Large intestine (tissue), 3 donors: ENCODE measurements at regions not wholly inside any gene's neighbourhood (a gene's known extent, or its start where the extent isn't known, plus 50 kb on each side); places are given as distances from the start of the nearest gene placed in this dataset.

Source experiments
- DNase-seq, 2 donors: peaks; one replicate each; pipeline versions ENCODE4 v3.0.0 to v3.0.0-alpha.2; 2013
- H3K27ac ChIP-seq: one replicate; pipeline ENCODE4 v1.5.1; 2013; ENCODE audit warnings: low read length
- H3K27me3 ChIP-seq: 2 replicates; pipeline ENCODE4 v1.6.1; 2013; ENCODE audit warnings: low read length; ENCODE audit not compliant: control insufficient read depth, insufficient read depth
- H3K36me3 ChIP-seq: 2 replicates; pipeline ENCODE4 v1.6.1; 2013; ENCODE audit warnings: low read length; ENCODE audit not compliant: control insufficient read depth, insufficient read depth
- H3K4me1 ChIP-seq: one replicate; pipeline ENCODE4 v1.6.1; 2013; ENCODE audit warnings: low read length; ENCODE audit not compliant: control insufficient read depth, insufficient read depth
- H3K4me3 ChIP-seq: one replicate; pipeline ENCODE4 v1.5.1; 2013; ENCODE audit warnings: low read length
- H3K9me3 ChIP-seq: one replicate; pipeline ENCODE4 v1.6.1; 2013; ENCODE audit warnings: mild to moderate bottlenecking, low read depth, low read length, moderate library complexity; ENCODE audit not compliant: control insufficient read depth
- WGBS: methylation state at CpG from one replicate; pipeline ENCODE4 v1.1.5; 2013; ENCODE audit warnings: low lambda C conversion rate; ENCODE audit not compliant: insufficient coverage; 5-methylcytosine and 5-hydroxymethylcytosine counted together

DNA sequence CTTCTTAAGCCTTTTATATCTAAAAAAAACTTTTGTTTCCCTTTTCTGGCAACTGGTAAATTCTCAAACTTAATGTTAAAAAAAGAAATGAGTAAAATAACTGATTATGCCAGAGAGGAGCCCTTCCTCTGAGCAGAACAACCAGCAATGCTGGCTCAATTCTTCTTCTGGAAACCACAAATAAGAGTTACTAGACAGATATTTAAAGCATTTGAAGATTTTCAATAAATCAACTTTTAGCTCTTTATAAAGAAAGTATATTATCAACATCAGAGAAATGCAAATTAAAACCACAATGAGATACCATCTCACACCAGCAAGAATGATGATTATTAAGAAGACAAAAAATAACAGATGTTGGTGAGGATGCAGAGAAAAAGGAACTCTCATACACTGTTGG lies 61.1 kb upstream of the TCF21 start:
- no peak overlapping the region for H3K27ac ChIP-seq
- DNase-seq = no peak
- no peaks in the 10 kb centered on the region for H3K4me1 ChIP-seq
- no peaks in the 10 kb centered on the region for H3K9me3 ChIP-seq
- no peaks in the 10 kb centered on the region for H3K27me3 ChIP-seq
- H3K36me3 ChIP-seq = no peaks in the 10 kb centered on the region
- no peak overlapping the region for H3K4me3 ChIP-seq

DNA sequence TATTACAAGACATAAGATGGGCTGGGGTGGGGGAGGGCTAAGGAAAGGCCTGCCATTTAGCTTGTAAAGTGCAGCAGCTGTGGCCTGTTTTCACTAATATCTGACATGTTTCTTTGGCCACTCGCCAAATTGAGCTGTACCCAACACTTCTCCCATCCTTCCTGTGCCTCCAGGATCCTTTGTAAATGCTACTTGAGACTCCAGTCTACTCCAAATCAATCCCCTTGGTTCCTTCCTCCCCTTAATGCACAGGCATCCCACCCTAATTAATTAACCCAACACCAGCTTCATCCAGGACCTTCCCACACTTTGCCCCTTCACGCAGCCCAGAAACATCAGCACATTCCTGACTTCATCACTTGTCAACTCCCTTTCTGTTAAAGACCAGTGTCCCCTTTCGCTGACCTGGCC lies 55.0 kb upstream of the TCF21 start:
- peaks cover under 1% of the 10 kb centered on the region for H3K27me3 ChIP-seq
- no peaks in the 10 kb centered on the region for H3K36me3 ChIP-seq
- no peak overlapping the region for H3K27ac ChIP-seq
- no peaks in the 10 kb centered on the region for H3K4me1 ChIP-seq
- 82% methylated on average over 3 of the region's 3 CpGs for WGBS
- peaks cover 3% of the 10 kb centered on the region for H3K9me3 ChIP-seq
- no peak overlapping the region for H3K4me3 ChIP-seq
- no peak for DNase-seq

DNA sequence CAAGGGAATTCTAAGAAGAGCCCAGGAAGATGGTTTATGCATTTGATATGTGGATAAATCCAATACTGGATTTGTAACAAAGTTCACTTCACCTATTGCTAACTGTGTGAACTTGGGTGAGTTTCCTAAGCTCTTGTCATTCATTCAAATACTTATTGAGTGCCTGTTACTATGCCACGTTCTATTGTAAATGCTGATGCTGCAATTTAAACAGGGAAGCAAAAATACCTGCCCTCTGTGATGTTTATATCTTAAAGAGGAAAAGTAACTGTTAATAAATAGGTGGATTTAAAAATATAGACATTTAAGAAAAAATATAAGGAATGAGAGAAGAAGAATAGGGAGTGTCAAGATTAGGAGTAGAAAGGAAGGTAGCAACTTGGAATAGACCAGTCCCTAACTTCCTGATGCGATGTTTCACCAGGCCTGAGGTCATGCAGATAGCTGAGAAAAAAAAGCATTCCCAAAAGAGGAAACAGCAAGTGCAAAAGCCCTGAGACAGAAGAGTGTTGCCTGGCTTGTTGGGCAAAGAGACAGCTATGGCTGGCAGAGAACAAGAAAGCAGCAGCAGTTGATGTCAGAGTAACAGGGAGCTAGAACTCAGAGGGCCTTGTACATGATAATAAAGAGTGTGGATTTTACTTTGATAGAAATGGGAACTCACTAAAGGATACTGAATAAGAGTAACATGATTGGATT lies 54.3 kb upstream of the TCF21 start:
- Histone ChIP-seq H3K27me3 (peaks cover 3% of the 10 kb centered on the region), H3K4me3 (no peak overlapping the region), H3K36me3 (no peaks in the 10 kb centered on the region), H3K9me3 (peaks cover 3% of the 10 kb centered on the region), H3K27ac (no peak overlapping the region), H3K4me1 (no peaks in the 10 kb centered on the region)
- no peak for DNase-seq
- WGBS = 80% methylated on average over 1 of the region's 2 CpGs

DNA sequence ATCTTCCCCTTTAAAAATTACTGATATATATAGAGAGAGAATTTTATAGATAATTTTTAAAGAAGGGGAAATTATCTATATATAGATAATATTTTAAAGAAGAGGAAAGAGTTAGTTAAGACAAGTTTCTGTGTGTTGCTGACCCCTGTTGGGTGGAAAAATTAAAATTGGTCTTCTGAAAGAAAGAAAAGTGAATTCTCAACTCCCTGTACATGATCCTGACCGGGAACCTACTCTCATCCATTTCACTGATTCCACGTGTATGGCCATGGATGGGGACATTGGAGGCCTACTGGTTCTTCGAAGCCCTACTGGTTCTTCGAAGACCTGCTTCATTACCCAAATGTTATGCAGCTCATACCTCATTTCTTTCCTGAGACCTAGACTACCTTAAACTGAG lies 53.0 kb upstream of the TCF21 start:
- Histone ChIP-seq H3K36me3 (no peaks in the 10 kb centered on the region), H3K4me3 (no peak overlapping the region), H3K27ac (no peak overlapping the region), H3K27me3 (peaks cover 3% of the 10 kb centered on the region), H3K4me1 (no peaks in the 10 kb centered on the region), H3K9me3 (peaks cover 3% of the 10 kb centered on the region)
- WGBS = no CpG with 5 or more reads among the region's 4 CpGs
- DNase-seq = no peak

DNA sequence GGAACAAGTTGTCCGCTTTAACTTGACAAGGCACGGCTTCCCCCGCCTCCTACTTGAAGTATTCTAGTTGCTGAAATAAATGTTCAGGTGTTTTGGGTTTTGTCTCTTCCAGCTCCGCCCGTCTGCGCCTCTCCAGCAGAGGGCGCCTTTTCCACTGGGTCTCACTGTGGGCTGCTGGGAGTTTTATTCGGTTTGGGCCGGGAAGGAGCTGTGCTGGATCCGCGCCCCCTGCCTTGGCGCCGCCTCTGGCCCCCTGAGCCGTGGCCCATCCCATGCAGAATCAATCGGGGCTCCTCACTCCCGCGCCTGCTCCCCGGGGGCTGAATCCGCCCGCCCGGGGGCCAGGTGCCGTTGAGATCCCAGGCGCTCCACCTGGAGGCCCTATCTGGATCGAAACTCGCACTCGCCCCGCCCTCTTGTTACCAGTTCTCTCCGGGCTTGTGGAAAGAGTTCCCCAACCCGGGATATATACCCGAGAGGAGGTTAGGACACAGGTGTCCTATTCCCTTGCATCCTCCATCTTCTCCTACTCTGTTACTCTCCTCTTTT lies 51.0 kb upstream of the TCF21 start:
- DNase-seq = peak; percentile 51 to 88
- WGBS = no CpG with 5 or more reads among the region's 30 CpGs
- Histone ChIP-seq H3K27ac (peak overlapping the region; percentile 39), H3K27me3 (peaks cover 3% of the 10 kb centered on the region), H3K9me3 (peaks cover 3% of the 10 kb centered on the region), H3K36me3 (no peaks in the 10 kb centered on the region), H3K4me1 (no peaks in the 10 kb centered on the region), H3K4me3 (peak overlapping the region; percentile 63)
